K562 (cell line): ENCODE measurements at regions not wholly inside any gene's neighbourhood (a gene's known extent, or its start where the extent isn't known, plus 50 kb on each side); places are given as distances from the start of the nearest gene placed in this dataset.

Experiments used
- DIDO1 ChIP-seq: fragments of 450-650 bp; IDR thresholded peaks from 2 replicates; pipeline ENCODE4 v1.6.1; 2016; ENCODE audit warnings: low read depth, missing biosample characterization, missing genetic modification characterization
- KLF13 ChIP-seq: fragments of 450-650 bp; IDR thresholded peaks from 2 replicates; pipeline ENCODE4 v1.6.1; 2016; ENCODE audit warnings: missing genetic modification characterization, low read depth, mild to moderate bottlenecking, missing compliant biosample characterization, moderate library complexity, borderline replicate concordance
- SREBF1 ChIP-seq: fragments of 150-350 bp; IDR thresholded peaks from 2 replicates; pipeline ENCODE4 v1.6.1; 2014; ENCODE audit warnings: antibody characterized with exemption, low read depth, low read length, borderline replicate concordance
- ZNF197 ChIP-seq: fragments of 200-800 bp; sonication (Bioruptor generic); IDR thresholded peaks from 2 replicates; pipeline ENCODE4 v1.6.1; 2016; ENCODE audit warnings: low read depth, missing genetic modification characterization, missing compliant biosample characterization
- TF ChIP-seq, protein P1 (sequence below), 2 experiments: fragments of 150-350 bp in 1 of 2; IDR thresholded peaks; 2 replicates each; pipeline ENCODE4 v1.6.1; 2012 to 2016; ENCODE audit warnings: low read depth in 2 of 2, low read length in 2 of 2, mild to moderate bottlenecking in 1 of 2, moderate library complexity in 1 of 2

GRCh38 chr5:65075623-65076250 is 307.0 kb downstream of the CWC27 start (continued):
- TF ChIP-seq, protein P1, sequence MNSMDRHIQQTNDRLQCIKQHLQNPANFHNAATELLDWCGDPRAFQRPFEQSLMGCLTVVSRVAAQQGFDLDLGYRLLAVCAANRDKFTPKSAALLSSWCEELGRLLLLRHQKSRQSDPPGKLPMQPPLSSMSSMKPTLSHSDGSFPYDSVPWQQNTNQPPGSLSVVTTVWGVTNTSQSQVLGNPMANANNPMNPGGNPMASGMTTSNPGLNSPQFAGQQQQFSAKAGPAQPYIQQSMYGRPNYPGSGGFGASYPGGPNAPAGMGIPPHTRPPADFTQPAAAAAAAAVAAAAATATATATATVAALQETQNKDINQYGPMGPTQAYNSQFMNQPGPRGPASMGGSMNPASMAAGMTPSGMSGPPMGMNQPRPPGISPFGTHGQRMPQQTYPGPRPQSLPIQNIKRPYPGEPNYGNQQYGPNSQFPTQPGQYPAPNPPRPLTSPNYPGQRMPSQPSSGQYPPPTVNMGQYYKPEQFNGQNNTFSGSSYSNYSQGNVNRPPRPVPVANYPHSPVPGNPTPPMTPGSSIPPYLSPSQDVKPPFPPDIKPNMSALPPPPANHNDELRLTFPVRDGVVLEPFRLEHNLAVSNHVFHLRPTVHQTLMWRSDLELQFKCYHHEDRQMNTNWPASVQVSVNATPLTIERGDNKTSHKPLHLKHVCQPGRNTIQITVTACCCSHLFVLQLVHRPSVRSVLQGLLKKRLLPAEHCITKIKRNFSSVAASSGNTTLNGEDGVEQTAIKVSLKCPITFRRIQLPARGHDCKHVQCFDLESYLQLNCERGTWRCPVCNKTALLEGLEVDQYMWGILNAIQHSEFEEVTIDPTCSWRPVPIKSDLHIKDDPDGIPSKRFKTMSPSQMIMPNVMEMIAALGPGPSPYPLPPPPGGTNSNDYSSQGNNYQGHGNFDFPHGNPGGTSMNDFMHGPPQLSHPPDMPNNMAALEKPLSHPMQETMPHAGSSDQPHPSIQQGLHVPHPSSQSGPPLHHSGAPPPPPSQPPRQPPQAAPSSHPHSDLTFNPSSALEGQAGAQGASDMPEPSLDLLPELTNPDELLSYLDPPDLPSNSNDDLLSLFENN (IDR thresholded peaks at IDR 0.05; ENCODE audit: low read depth in 2 of 2, low read length in 2 of 2): no peak
- TF ChIP-seq SREBF1 (no peak), KLF13 (tag) (no peak), ZNF197 (CRISPR knock-in tag) (no peak), DIDO1 (no peak)
